BJ (cell line): ENCODE measurements at regions not wholly inside any gene's neighbourhood (a gene's known extent, or its start where the extent isn't known, plus 50 kb on each side); places are given as distances from the start of the nearest gene placed in this dataset.

Experiments
- CTCF ChIA-PET: fragments of 350-600 bp; formaldehyde crosslinking; extraction: SDS; loops from one replicate; lab custom pipeline; 2021; ENCODE audit warnings: antibody characterized with exemption, inconsistent platforms; lab: Yijun Ruan, JAX
- POLR2A ChIA-PET: fragments of 300-600 bp; sonication (Branson Sonifier 250); formaldehyde crosslinking; extraction: SDS; loops from one replicate; lab custom pipeline; 2021; ENCODE audit warnings: antibody characterized with exemption; lab: Charles Lee
- DNase-seq: peaks from one replicate; pipeline ENCODE4 v3.0.0-alpha.2; 2011; ENCODE audit warnings: low read depth
- H3K27me3 ChIP-seq: 2 replicates; pipeline ENCODE4 v1.6.0; 2011; ENCODE audit warnings: low read length; ENCODE audit not compliant: control insufficient read depth, insufficient read depth
- H3K36me3 ChIP-seq: 2 replicates; pipeline ENCODE4 v1.5.1; 2011; ENCODE audit warnings: low read length; ENCODE audit not compliant: control insufficient read depth, insufficient read depth
- H3K4me3 ChIP-seq: 2 replicates; pipeline ENCODE4 v1.5.1; 2011; ENCODE audit warnings: low read depth, mild to moderate bottlenecking, control low read depth, low read length
- TF ChIP-seq, protein P1 (sequence below): IDR thresholded peaks from 2 replicates; pipeline ENCODE4 v1.5.1; 2011; ENCODE audit warnings: low read depth, mild to moderate bottlenecking, control low read depth, inconsistent platforms, low read length, moderate library complexity; ENCODE audit not compliant: insufficient read depth

DNA sequence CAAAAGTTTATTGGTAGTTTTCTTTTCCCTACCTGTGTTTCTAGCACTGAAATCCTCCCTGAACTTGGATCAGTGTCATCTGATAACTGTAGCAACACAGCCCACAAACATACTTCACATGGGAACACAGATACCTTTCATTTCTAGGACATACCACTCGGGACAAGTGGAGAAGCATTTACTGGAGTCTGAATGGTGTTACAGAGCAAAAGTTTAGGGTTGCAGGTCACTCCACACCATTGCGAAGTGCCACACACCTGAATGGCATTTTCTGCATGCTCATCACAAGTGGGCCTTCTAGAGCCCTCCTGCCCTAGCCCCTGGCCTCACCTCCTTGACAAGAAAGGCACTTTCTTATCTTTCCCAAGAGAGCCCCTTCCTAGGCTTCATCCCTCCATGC lies 184.8 kb upstream of the PKDCC start:
- H3K4me3 ChIP-seq: no peak overlapping the region
- ChIA-PET CTCF (interaction anchor here (2.1 kb wide), 1 partner anchor 10 kb away, joined by 19 read pairs; no protein-coding TSS in a partner anchor), POLR2A (no interaction called here)
- no peaks in the 10 kb centered on the region for H3K36me3 ChIP-seq
- TF ChIP-seq, protein P1, sequence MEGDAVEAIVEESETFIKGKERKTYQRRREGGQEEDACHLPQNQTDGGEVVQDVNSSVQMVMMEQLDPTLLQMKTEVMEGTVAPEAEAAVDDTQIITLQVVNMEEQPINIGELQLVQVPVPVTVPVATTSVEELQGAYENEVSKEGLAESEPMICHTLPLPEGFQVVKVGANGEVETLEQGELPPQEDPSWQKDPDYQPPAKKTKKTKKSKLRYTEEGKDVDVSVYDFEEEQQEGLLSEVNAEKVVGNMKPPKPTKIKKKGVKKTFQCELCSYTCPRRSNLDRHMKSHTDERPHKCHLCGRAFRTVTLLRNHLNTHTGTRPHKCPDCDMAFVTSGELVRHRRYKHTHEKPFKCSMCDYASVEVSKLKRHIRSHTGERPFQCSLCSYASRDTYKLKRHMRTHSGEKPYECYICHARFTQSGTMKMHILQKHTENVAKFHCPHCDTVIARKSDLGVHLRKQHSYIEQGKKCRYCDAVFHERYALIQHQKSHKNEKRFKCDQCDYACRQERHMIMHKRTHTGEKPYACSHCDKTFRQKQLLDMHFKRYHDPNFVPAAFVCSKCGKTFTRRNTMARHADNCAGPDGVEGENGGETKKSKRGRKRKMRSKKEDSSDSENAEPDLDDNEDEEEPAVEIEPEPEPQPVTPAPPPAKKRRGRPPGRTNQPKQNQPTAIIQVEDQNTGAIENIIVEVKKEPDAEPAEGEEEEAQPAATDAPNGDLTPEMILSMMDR: no peak
- no peak for DNase-seq
- H3K27me3 ChIP-seq: peaks cover 4% of the 10 kb centered on the region; the same call in 1 of the 2 replicates

GRCh38 chr2:41865263-41865662 lies 182.6 kb upstream of the PKDCC start:
- peaks cover 4% of the 10 kb centered on the region; the same call in 1 of the 2 replicates for H3K27me3 ChIP-seq
- ChIA-PET POLR2A (no interaction called here), CTCF (interaction anchor here (0.7 to 11.8 kb wide), 4 partner anchors 12 to 221 kb away, joined by 3 to 422 read pairs (median 12); no protein-coding TSS in a partner anchor)
- H3K4me3 ChIP-seq: no peak overlapping the region
- no peak for DNase-seq
- TF ChIP-seq, protein P1: no peak
- no peaks in the 10 kb centered on the region for H3K36me3 ChIP-seq

DNA sequence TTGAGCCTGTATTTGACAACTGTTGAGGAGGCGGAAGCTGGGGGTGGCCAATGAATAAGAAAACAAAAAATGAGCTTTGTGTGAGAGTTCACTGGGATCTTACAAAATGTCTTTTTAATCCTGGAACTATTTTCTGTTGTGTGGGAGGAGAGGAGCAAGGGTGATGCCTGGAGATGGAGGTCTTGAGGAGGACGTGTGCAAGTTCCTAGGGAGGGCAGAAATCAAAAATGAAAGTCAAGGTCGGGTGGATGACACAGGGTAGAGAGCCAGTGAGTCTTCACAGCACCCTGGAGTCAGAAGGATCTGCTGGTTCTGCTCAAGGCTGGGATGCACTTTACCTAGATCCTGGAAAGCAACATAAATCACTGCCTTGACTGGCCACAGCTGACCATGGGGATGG lies 180.3 kb upstream of the PKDCC start:
- TF ChIP-seq, protein P1: no peak

GRCh38 chr2:41869542-41870264 lies 178.1 kb upstream of the PKDCC start:
- peaks cover 4% of the 10 kb centered on the region; the same call in 1 of the 2 replicates for H3K27me3 ChIP-seq
- H3K4me3 ChIP-seq: no peak overlapping the region
- TF ChIP-seq, protein P1: peak; percentile 84
- H3K36me3 ChIP-seq: no peaks in the 10 kb centered on the region
- POLR2A ChIA-PET: interaction anchor here (0.5 kb wide), 1 partner anchor 517 kb away, joined by 5 read pairs; no protein-coding TSS in a partner anchor
- CTCF ChIA-PET: interaction anchor here (0.7 to 11.8 kb wide), 31 partner anchors 9 to 439 kb away, joined by 3 to 422 read pairs (median 6); partner anchors contain the start of gene PKDCC
- no peak for DNase-seq

More for the DNA sequence above, 180.3 kb upstream of the PKDCC start:
- ChIA-PET CTCF (interaction anchor here (1.1 to 11.8 kb wide), 7 partner anchors 14 to 228 kb away, joined by 3 to 422 read pairs (median 7); no protein-coding TSS in a partner anchor), POLR2A (interaction anchor here (0.6 kb wide), 1 partner anchor 180 kb away, joined by 6 read pairs; the partner anchor contains the start of gene PKDCC)
- no peak for DNase-seq
- Histone ChIP-seq H3K4me3 (no peak overlapping the region), H3K27me3 (peaks cover 4% of the 10 kb centered on the region; the same call in 1 of the 2 replicates), H3K36me3 (no peaks in the 10 kb centered on the region)

GRCh38 chr2:41870265-41870585 lies 177.6 kb upstream of the PKDCC start:
- no peaks in the 10 kb centered on the region for H3K36me3 ChIP-seq
- DNase-seq: no peak
- POLR2A ChIA-PET: no interaction called here
- no peak overlapping the region for H3K4me3 ChIP-seq
- TF ChIP-seq, protein P1: no peak
- H3K27me3 ChIP-seq: peaks cover 4% of the 10 kb centered on the region; the same call in 1 of the 2 replicates
- CTCF ChIA-PET: interaction anchor here (0.7 to 11.8 kb wide), 32 partner anchors 9 to 439 kb away, joined by 3 to 422 read pairs (median 6); partner anchors contain the start of gene PKDCC
